ENCODE measurements at regions not wholly inside any gene's neighbourhood (a gene's known extent, or its start where the extent isn't known, plus 50 kb on each side); places are given as distances from the start of the nearest gene placed in this dataset.

- DNase-seq (ENCODE audit: low spot score) (no peak), ATAC-seq (no peak)
- Histone ChIP-seq H3F3A (replicated peaks; ENCODE audit: low read depth) (no peaks in the 10 kb centered on the region), H3K36me3 (ENCODE audit: insufficient read depth) (no peaks in the 10 kb centered on the region), H3K9me2 (ENCODE audit: insufficient read depth) (no peaks in the 10 kb centered on the region), H2AFZ (no peak overlapping the region), H3K79me2 (replicated peaks; ENCODE audit: insufficient read depth) (no peaks in the 10 kb centered on the region), H3K27ac (ENCODE audit: low read depth) (no peak overlapping the region), H3K4me1 (ENCODE audit: insufficient read depth) (peaks cover 24% of the 10 kb centered on the region), H3K4me2 (no peak overlapping the region), H3K4me3 (no peak overlapping the region), H3K27me3 (ENCODE audit: insufficient read depth) (no peaks in the 10 kb centered on the region), H4K20me1 (replicated peaks; ENCODE audit: insufficient read depth) (no peaks in the 10 kb centered on the region)
- peaks cover 13% of the 10 kb centered on the region for H3K27me3 Mint-ChIP-seq (ENCODE audit: insufficient read depth, low read depth, poor library complexity)
- no peaks in the 10 kb centered on the region for H3K9me3 Mint-ChIP-seq
- no peak for TF ChIP-seq EZH2phosphoT487 (IDR thresholded peaks at IDR 0.05; ENCODE audit: unreplicated experiment)
- TF ChIP-seq ZNF114 (CRISPR knock-in tag; IDR thresholded peaks at IDR 0.05) = no peak
- no peak for TF ChIP-seq STAT1 (IDR thresholded peaks at IDR 0.05; ENCODE audit: unreplicated experiment)
- TF ChIP-seq NANOG (IDR thresholded peaks at IDR 0.05; ENCODE audit: borderline replicate concordance) = no peak
- peaks cover 21% of the 10 kb centered on the region for H3K4me1 Mint-ChIP-seq
- no peak overlapping the region for H3K27ac Mint-ChIP-seq
- no peak overlapping the region for H3K4me3 Mint-ChIP-seq
- H3K36me3 Mint-ChIP-seq (ENCODE audit: low read depth) = no peaks in the 10 kb centered on the region
Measured at GRCh38 chr3:194035406-194036138, 100.4 kb upstream of the HES1 start.

- H3K4me1 ChIP-seq (ENCODE audit: insufficient read depth) = peaks cover 24% of the 10 kb centered on the region
- H4K20me1 ChIP-seq (replicated peaks; ENCODE audit: insufficient read depth) = no peaks in the 10 kb centered on the region
- ATAC-seq (no peak), DNase-seq (ENCODE audit: low spot score) (no peak)
- peaks cover 10% of the 10 kb centered on the region for H3K27me3 Mint-ChIP-seq (ENCODE audit: insufficient read depth, low read depth, poor library complexity)
- no peaks in the 10 kb centered on the region for H3K9me2 ChIP-seq (ENCODE audit: insufficient read depth)
- H3K36me3 ChIP-seq (ENCODE audit: insufficient read depth) = no peaks in the 10 kb centered on the region
- H3K27me3 ChIP-seq (ENCODE audit: insufficient read depth) = no peaks in the 10 kb centered on the region
- no peaks in the 10 kb centered on the region for H3K9me3 Mint-ChIP-seq
- H3K4me3 Mint-ChIP-seq = no peak overlapping the region
- no peak overlapping the region for H3K4me3 ChIP-seq
- H3K27ac ChIP-seq (ENCODE audit: low read depth) = no peak overlapping the region
- H3K4me1 Mint-ChIP-seq = peaks cover 21% of the 10 kb centered on the region
- H3K4me2 ChIP-seq = no peak overlapping the region
- H3F3A ChIP-seq (replicated peaks; ENCODE audit: low read depth) = no peaks in the 10 kb centered on the region
- no peak overlapping the region for H2AFZ ChIP-seq
- H3K79me2 ChIP-seq (replicated peaks; ENCODE audit: insufficient read depth) = no peaks in the 10 kb centered on the region
- H3K36me3 Mint-ChIP-seq (ENCODE audit: low read depth) = no peaks in the 10 kb centered on the region
- no peak overlapping the region for H3K27ac Mint-ChIP-seq
- no peak for TF ChIP-seq ZNF114 (CRISPR knock-in tag; IDR thresholded peaks at IDR 0.05)
- TF ChIP-seq CREB1 (CRISPR knock-in tag; IDR thresholded peaks at IDR 0.05; ENCODE audit: low read depth) = no peak
- TF ChIP-seq, protein P1, sequence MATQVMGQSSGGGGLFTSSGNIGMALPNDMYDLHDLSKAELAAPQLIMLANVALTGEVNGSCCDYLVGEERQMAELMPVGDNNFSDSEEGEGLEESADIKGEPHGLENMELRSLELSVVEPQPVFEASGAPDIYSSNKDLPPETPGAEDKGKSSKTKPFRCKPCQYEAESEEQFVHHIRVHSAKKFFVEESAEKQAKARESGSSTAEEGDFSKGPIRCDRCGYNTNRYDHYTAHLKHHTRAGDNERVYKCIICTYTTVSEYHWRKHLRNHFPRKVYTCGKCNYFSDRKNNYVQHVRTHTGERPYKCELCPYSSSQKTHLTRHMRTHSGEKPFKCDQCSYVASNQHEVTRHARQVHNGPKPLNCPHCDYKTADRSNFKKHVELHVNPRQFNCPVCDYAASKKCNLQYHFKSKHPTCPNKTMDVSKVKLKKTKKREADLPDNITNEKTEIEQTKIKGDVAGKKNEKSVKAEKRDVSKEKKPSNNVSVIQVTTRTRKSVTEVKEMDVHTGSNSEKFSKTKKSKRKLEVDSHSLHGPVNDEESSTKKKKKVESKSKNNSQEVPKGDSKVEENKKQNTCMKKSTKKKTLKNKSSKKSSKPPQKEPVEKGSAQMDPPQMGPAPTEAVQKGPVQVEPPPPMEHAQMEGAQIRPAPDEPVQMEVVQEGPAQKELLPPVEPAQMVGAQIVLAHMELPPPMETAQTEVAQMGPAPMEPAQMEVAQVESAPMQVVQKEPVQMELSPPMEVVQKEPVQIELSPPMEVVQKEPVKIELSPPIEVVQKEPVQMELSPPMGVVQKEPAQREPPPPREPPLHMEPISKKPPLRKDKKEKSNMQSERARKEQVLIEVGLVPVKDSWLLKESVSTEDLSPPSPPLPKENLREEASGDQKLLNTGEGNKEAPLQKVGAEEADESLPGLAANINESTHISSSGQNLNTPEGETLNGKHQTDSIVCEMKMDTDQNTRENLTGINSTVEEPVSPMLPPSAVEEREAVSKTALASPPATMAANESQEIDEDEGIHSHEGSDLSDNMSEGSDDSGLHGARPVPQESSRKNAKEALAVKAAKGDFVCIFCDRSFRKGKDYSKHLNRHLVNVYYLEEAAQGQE (IDR thresholded peaks at IDR 0.05; ENCODE audit: unreplicated experiment) = no peak
- no peak for TF ChIP-seq ZNF331 (CRISPR knock-in tag; IDR thresholded peaks at IDR 0.05; ENCODE audit: low read depth)
- TF ChIP-seq JUNB (IDR thresholded peaks at IDR 0.05; ENCODE audit: unreplicated experiment) = no peak
- TF ChIP-seq ZNF462 (CRISPR knock-in tag; IDR thresholded peaks at IDR 0.05) = no peak
- TF ChIP-seq, protein P2, sequence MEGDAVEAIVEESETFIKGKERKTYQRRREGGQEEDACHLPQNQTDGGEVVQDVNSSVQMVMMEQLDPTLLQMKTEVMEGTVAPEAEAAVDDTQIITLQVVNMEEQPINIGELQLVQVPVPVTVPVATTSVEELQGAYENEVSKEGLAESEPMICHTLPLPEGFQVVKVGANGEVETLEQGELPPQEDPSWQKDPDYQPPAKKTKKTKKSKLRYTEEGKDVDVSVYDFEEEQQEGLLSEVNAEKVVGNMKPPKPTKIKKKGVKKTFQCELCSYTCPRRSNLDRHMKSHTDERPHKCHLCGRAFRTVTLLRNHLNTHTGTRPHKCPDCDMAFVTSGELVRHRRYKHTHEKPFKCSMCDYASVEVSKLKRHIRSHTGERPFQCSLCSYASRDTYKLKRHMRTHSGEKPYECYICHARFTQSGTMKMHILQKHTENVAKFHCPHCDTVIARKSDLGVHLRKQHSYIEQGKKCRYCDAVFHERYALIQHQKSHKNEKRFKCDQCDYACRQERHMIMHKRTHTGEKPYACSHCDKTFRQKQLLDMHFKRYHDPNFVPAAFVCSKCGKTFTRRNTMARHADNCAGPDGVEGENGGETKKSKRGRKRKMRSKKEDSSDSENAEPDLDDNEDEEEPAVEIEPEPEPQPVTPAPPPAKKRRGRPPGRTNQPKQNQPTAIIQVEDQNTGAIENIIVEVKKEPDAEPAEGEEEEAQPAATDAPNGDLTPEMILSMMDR (conservative IDR thresholded peaks at IDR 0.05; ENCODE audit: low read depth in 2 of 2) = no peak
- no peak for TF ChIP-seq NANOG (IDR thresholded peaks at IDR 0.05; ENCODE audit: borderline replicate concordance)
Measured at GRCh38 chr3:194036842-194037241, 99.1 kb upstream of the HES1 start.
